ENCODE measurements at regions not wholly inside any gene's neighbourhood (a gene's known extent, or its start where the extent isn't known, plus 50 kb on each side); places are given as distances from the start of the nearest gene placed in this dataset.
"Not testable (repeated sequence)": the region's sequence is repeated elsewhere in the genome, so short reads cannot be mapped to it uniquely, and the experiment has no call there.

- peaks cover 18% of the 10 kb centered on the region for H3K4me1 ChIP-seq
- TF ChIP-seq CTCF (IDR thresholded peaks at IDR 0.05; ENCODE audit: low read depth, low read length), result no peak
- no peaks in the 10 kb centered on the region for H3K36me3 ChIP-seq
- DNase-seq, result no peak
- no peak overlapping the region for H3K4me3 ChIP-seq (ENCODE audit: low read depth, low read length)
- H3K27me3 ChIP-seq, result no peaks in the 10 kb centered on the region
- no peaks in the 10 kb centered on the region; the same call in 1 of the 2 replicates for H3K9me3 ChIP-seq
Measured at GRCh38 chr2:2896643-2897042, 481.0 kb downstream of the EIPR1 start.

GRCh38 chr2:2896011-2896410, 481.6 kb downstream of the EIPR1 start:
- H3K9me3 ChIP-seq, result no peaks in the 10 kb centered on the region; the same call in 1 of the 2 replicates
- H3K4me1 ChIP-seq, result peaks cover 15% of the 10 kb centered on the region
- H3K4me3 ChIP-seq (ENCODE audit: low read depth, low read length), result no peak overlapping the region
- H3K27me3 ChIP-seq, result no peaks in the 10 kb centered on the region
- DNase-seq, result no peak
- no peaks in the 10 kb centered on the region for H3K36me3 ChIP-seq
- TF ChIP-seq CTCF (IDR thresholded peaks at IDR 0.05; ENCODE audit: low read depth, low read length), result no peak

GRCh38 chr2:2894011-2894410, 483.6 kb downstream of the EIPR1 start:
- not testable (repeated sequence) for H3K36me3 ChIP-seq; H3K27me3 ChIP-seq; DNase-seq; H3K4me1 ChIP-seq; H3K9me3 ChIP-seq; H3K4me3 ChIP-seq (ENCODE audit: low read depth, low read length)

- Histone ChIP-seq H3K4me3 (ENCODE audit: low read depth, low read length) (no peak overlapping the region), H3K27me3 (no peaks in the 10 kb centered on the region), H3K9me3 (no peaks in the 10 kb centered on the region), H3K36me3 (no peaks in the 10 kb centered on the region), H3K4me1 (no peaks in the 10 kb centered on the region)
- no peak for DNase-seq
- TF ChIP-seq CTCF (IDR thresholded peaks at IDR 0.05; ENCODE audit: low read depth, low read length), result no peak
Measured at GRCh38 chr2:2892892-2893291, 484.7 kb downstream of the EIPR1 start.

GRCh38 chr2:2892378-2892777, 485.2 kb downstream of the EIPR1 start:
- no peak for TF ChIP-seq CTCF (IDR thresholded peaks at IDR 0.05; ENCODE audit: low read depth, low read length)
- Histone ChIP-seq H3K4me3 (ENCODE audit: low read depth, low read length) (no peak overlapping the region), H3K36me3 (no peaks in the 10 kb centered on the region), H3K9me3 (no peaks in the 10 kb centered on the region), H3K27me3 (no peaks in the 10 kb centered on the region), H3K4me1 (no peaks in the 10 kb centered on the region)
- DNase-seq, result no peak

- no peaks in the 10 kb centered on the region for H3K4me1 ChIP-seq
- no peak for DNase-seq
- no peaks in the 10 kb centered on the region for H3K36me3 ChIP-seq
- H3K27me3 ChIP-seq, result no peaks in the 10 kb centered on the region
- H3K4me3 ChIP-seq (ENCODE audit: low read depth, low read length), result no peak overlapping the region
- H3K9me3 ChIP-seq, result no peaks in the 10 kb centered on the region; the same call in 1 of the 2 replicates
- no peak for TF ChIP-seq CTCF (IDR thresholded peaks at IDR 0.05; ENCODE audit: low read depth, low read length)
Measured at GRCh38 chr2:2890901-2891300, 486.7 kb downstream of the EIPR1 start.

- TF ChIP-seq CTCF (IDR thresholded peaks at IDR 0.05; ENCODE audit: low read depth, low read length), result no peak
- H3K4me3 ChIP-seq (ENCODE audit: low read depth, low read length), result no peak overlapping the region
- H3K9me3 ChIP-seq, result no peaks in the 10 kb centered on the region; the same call in 1 of the 2 replicates
- DNase-seq, result no peak
- no peaks in the 10 kb centered on the region for H3K27me3 ChIP-seq
- H3K36me3 ChIP-seq, result no peaks in the 10 kb centered on the region
- no peaks in the 10 kb centered on the region for H3K4me1 ChIP-seq
Measured at GRCh38 chr2:2890246-2890645, 487.4 kb downstream of the EIPR1 start.

Data from BE2C (cell line).